GM18861 (cell line): ENCODE measurements at regions not wholly inside any gene's neighbourhood (a gene's known extent, or its start where the extent isn't known, plus 50 kb on each side); places are given as distances from the start of the nearest gene placed in this dataset.
"Not testable (repeated sequence)": the region's sequence is repeated elsewhere in the genome, so short reads cannot be mapped to it uniquely, and the experiment has no call there.

ENCODE experiments used
- ATAC-seq: cut with Tn5 transposase; IDR thresholded peaks from one replicate; pipeline ENCODE4 v1.9.1; 2021; ENCODE audit not compliant: unreplicated experiment

GRCh38 chrX:7409866-7410265 lies 261.9 kb upstream of the PUDP start:
- ATAC-seq, result no peak

- no peak for ATAC-seq
Measured at GRCh38 chrX:7399373-7399772, 251.4 kb upstream of the PUDP start.

GRCh38 chrX:7390441-7390840 lies 242.5 kb upstream of the PUDP start:
- ATAC-seq, result no peak

GRCh38 chrX:7389576-7389975 lies 241.6 kb upstream of the PUDP start:
- ATAC-seq, result no peak

- no peak for ATAC-seq
Measured at GRCh38 chrX:7385131-7385530, 237.2 kb upstream of the PUDP start.

GRCh38 chrX:7378406-7378805 lies 230.5 kb upstream of the PUDP start:
- no peak for ATAC-seq

DNA sequence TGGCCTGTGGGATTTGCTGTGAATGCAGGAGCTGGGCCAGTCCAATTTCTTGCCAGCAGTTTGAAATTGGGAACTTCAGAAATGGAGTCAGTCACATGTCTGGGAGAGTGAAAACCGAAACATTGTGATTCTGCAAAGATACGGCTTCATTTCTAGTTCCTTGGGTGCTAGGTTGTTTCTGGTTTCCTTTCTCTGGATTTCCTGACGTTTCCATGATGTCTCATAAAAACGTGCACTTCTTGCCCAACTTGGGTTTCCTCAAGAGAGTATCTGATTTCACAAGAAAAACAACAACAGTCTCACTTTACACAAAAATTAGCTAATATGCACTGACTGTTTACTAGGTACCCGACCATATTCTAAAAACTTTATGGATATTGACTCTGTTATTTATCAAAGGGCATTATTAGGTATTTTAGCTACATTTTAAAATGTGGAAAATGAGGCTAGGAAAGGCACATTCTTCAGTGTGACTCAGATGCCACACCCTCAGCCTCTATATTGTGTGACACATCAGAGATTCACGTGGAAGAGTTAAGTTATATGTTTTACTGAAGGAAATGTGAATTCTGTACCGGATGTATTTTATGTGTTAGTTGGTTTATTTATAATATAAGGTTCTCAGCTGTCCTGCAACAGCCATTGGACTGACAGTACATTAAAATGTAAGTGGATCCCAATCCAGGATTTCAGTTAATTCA lies 225.0 kb upstream of the PUDP start:
- no peak for ATAC-seq

- no peak for ATAC-seq
Measured at GRCh38 chrX:7362111-7362510, 214.2 kb upstream of the PUDP start.

DNA sequence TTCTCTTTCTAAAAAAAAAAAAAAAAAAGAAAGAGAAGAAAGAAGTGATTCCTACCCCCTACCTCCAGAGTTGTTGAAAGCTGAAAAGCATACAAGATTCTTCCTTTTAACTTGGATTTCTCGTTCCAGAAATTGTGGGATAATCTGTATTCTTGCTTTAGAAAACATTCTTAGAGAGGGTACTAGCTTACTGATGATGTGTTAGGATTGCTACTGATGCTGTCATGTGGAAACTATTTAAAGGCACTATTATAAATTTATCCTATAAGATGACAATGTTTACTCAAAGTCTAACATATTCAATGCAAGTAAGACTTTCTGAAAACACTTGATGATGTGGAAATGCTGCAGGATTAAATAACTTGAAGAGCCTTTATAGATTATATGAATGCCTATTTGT lies 204.0 kb upstream of the PUDP start:
- no peak for ATAC-seq

GRCh38 chrX:7347465-7347864 lies 199.5 kb upstream of the PUDP start:
- no peak for ATAC-seq

DNA sequence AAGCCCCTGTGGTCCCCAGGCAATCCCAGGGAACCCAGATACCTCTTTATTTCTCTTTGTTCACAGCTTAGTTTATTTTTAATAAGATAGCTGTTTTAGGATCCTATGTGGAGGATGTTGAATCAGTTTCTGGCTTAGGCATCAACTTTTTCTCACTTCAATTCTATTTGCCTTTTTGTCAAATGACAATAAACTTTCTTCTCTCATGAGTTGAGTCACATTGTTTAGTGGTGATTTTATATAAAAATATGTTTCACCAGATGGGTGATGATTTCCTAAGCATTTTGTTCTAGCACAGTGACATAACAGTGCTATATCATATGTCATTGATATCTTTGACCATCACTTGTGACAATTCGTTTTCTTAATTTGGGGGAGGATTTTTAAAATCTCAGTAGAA lies 198.1 kb upstream of the PUDP start:
- no peak for ATAC-seq

GRCh38 chrX:7343181-7343580 lies 195.2 kb upstream of the PUDP start:
- ATAC-seq, result no peak

GRCh38 chrX:7335816-7336362 lies 187.9 kb upstream of the PUDP start:
- ATAC-seq, result not testable (repeated sequence)

- ATAC-seq, result no peak
Measured at GRCh38 chrX:7334253-7334935, 186.4 kb upstream of the PUDP start.

DNA sequence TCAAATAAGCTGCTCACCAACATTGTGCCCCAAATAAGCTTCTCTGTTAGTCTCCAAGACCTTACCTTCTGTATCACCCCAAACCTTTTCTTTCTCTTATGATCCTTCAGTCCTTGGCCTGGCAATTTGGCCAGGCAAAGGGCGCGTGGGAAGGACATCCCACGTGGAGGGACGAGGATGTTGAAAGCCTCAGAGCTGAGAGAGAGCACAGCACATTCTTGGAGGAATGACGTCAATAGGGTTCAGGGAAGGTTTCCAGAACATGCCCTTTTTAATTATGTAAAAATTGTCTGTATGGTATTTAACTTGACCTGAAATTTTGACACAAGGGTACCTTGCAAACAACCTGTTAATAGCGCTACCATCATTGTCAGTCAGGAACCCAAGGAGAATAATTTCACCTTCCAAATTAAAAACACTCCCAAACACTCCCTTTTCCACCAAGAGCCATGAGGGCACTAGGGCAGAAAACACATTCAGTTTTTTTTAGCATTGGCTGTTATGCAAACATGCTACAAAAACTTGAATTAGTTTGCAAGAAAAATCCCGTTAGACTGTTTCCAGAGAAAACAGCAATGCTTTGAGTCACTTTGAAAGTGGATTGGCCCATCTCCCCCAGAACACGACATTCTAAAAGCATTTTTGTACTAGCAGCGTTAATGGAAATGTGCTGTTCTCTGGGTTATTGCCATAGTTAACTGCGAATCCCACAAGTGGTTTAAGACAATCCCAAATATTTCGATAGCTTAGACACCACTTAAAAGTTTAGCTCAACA lies 183.2 kb upstream of the PUDP start:
- ATAC-seq, result no peak

DNA sequence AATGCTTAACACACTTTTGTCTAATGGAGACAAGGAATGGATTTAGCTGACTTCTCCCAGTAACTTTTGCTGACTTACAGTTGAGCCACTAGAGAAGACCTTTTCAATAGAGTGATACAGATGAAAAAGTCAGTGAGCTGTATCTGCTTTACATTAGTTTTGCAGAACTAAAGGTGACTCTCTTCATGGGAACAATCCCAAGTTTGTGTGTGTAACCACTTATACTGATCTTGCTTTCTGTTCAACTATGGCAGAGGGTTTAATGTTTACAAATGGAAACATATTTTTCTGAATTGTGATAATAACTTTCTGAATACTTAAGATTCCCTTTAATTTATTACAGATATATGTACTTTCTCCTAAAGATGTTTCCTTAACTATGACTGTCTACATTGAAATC lies 182.6 kb upstream of the PUDP start:
- ATAC-seq, result no peak

GRCh38 chrX:7318661-7319060 lies 170.7 kb upstream of the PUDP start:
- no peak for ATAC-seq

- no peak for ATAC-seq
Measured at GRCh38 chrX:7318241-7318640, 170.3 kb upstream of the PUDP start.

GRCh38 chrX:7316887-7317286 lies 168.9 kb upstream of the PUDP start:
- ATAC-seq, result no peak

DNA sequence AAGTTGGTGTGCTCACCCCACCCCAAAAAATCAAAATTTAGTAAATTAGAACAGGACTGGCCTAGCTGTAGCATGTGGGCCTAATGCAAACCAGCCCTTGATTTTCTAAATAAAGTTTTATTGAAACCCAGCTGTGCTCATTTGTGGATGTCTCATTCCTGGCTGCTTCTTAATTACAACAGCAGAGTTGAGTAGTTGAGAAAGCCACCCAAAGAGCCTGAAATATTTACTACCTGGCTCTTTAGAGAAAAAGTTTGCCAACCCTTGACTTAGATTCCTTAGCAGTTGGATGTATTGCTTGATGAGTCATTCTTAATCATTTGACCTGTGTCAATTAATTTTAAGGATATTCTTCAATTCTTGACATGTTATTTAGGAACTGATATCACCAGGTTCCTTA lies 168.3 kb upstream of the PUDP start:
- no peak for ATAC-seq

- no peak for ATAC-seq
Measured at GRCh38 chrX:7314425-7314824, 166.5 kb upstream of the PUDP start.

- no peak for ATAC-seq
Measured at GRCh38 chrX:7307720-7308119, 159.8 kb upstream of the PUDP start.
